HG02678 (cell line): ENCODE measurements at regions not wholly inside any gene's neighbourhood (a gene's known extent, or its start where the extent isn't known, plus 50 kb on each side); places are given as distances from the start of the nearest gene placed in this dataset.

Experiments used
- ATAC-seq: cut with Tn5 transposase; IDR thresholded peaks from one replicate; pipeline ENCODE4 v1.9.1; 2021; ENCODE audit warnings: mild to moderate bottlenecking, moderate library complexity; ENCODE audit not compliant: unreplicated experiment

DNA sequence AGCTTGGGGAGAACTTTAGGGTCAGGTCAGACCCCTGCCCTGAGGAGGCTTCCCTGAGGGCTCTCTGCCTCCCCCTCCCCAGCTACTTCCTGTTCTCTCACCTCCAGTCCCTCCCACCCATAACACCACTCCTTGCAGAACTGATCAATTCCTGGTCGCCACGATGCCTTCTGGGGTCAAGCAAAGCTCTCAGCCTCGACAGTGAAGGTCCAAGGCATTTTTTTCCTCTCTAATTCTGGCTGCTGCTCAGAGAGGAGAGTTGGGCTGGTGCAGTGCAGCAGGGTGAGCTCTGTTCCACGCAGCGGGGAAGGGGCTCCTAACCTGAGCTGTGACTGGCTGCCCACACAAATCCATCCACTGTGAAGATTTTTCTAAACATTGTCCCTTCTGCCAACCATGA is 628.4 kb downstream of the BRD1 start:
- ATAC-seq = no peak

DNA sequence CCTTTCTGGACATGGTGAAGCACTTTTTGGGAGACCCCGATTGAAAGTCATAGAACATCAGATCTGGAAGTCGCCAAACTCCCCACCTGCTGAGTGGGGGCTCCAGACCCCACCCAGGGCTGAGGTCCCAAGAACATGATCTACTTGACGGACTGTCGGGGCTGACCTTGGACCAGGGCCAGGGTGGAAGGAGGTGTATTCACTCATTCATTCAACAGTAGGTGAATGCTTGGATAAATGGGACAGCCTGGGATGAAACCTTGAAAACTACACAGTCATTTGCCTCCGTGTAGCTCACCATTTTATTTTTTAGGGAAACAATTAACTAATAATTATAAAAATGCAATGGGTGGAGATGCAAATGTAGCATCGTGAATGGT is 629.0 kb downstream of the BRD1 start:
- no peak for ATAC-seq

DNA sequence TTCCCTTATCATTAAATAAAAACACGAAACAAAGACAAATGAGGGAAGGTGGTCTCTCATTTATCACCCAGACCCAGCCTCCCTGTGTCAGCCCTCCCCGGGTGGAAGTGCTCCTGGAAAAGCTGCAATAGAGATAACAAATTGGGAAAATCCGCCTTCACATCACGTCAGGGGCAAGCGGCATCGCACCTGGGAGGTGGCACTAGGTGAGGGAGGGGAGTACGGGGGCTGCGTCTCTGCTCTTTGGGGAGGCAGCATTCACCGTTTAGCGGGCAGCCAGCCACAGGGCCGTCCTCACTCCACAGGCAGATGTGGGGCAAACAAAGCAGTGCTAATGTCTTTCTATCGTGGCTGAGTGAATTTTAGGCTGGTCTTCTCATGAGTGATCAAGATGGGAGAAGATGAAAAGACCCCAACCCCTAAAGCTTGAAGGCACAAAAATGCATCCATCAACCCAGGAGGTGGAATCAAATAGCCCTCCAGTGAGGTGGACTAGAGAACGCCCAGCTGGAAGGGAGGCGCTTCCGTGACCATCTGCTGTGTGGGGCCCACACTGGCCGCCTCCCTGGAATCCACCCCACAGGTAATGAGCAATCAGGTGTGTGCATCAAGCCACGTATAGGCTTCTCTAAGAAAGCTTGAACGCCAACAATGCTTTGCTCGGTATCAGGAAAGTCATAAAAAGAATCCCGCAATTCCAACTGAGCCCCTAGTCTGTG is 629.5 kb downstream of the BRD1 start:
- ATAC-seq = no peak

DNA sequence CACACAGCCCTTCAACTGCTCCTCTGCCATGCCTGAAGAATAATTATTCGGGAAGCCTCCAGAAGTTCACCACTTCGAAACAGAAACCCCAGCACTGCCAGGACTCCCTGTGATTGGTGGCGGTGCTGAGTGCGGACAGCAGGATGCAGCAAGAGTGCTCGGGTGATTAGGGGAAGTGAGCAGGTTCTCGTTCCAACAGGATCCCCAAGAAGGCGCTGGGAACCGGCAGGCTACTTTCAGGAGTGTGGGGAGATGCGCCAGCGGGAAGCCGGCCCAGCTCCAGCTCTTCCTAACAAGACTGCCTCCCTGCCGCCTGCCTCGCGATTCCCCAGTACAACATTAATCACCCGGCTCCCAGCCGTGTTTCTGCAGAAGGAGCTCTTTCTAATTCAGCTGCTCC is 630.2 kb downstream of the BRD1 start:
- no peak for ATAC-seq

DNA sequence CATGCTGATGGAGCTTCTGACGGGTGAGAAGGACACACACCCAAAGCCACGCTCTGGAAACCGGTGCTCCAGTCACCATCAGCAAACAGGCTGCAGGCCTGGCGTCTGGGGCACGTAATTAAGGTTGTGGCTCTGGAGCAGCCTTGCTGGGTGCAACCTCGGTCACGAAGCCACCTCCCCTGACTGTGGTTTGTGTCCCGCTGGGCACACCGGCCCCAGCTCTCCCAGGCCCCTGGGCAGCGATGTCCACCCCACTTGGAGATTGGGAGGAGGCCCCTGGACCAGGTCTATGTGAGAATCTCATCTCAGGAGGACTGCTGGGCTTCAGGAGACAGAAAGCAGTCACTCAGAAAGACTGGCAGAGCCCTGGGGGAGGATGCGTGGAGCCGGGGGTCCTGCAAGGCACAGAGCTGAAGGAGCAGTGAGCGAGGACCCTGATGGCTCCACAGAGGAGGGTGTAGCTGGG is 631.6 kb downstream of the BRD1 start:
- ATAC-seq = no peak

DNA sequence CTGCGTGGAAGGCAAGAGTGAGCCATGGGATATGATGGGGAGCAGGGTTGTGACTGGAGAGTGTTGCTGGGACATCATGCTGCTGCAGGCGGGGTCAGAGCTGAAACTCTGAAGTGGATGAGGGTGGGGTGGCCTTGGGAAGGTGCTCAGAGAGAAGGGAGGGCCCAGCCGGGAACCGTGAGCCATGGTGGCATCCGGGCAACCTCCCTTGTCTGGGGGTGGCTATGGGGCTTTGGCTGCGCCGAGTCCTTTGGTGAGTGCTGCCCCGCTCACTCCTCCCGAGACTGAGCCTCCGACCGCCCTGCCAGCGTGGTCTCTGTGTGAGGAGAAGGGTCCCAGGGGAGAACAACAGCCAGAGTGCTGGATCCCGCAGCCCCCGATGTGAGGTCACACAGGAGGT is 632.0 kb downstream of the BRD1 start:
- ATAC-seq = no peak

DNA sequence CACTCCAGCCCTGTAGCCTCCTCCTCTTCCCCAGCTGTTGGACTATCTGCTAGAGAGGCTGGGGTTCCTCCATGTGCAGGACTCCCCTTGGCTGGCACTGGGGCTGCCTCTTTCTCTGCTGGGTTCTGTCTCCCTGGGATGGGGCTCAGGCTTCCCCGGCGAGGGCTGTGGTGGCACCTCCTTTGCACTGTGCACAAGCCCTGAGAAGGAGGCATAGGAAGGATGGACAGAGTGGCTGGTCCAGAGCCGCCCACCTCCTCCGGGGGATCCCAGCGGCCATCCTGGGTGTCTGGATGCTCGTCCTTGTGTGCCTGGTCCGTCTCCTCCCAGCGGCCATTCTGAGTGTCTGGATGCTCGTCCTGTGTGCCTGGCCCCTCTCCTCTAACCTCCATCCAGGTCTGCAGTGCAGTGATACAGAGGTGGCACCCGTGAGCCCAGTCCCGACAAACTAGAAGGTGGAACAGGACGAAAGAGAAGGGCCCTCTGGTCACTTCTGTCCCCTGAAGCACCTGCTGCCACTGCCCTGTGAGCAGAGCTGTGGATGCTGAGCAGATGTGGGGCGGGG is 633.7 kb downstream of the BRD1 start:
- no peak for ATAC-seq

DNA sequence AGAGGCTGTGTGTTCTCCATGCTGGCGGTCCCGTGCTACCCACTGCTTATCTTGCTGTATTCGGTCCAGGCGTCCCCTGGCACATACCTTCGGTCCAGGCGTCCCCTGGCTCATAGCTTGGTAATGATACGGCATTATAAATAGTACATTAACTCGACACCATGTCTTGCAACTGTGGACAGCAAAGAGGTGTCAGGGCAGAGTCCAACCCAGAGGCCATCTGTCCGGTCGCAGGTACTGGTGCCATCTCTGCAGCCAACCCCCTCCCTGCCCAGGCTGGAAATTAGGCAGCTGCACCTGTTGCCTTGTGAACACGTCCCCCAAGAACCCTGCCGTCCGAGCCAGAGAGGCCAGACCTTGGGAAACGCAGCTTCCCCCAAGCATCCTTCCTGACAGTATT is 634.3 kb downstream of the BRD1 start:
- ATAC-seq = no peak

DNA sequence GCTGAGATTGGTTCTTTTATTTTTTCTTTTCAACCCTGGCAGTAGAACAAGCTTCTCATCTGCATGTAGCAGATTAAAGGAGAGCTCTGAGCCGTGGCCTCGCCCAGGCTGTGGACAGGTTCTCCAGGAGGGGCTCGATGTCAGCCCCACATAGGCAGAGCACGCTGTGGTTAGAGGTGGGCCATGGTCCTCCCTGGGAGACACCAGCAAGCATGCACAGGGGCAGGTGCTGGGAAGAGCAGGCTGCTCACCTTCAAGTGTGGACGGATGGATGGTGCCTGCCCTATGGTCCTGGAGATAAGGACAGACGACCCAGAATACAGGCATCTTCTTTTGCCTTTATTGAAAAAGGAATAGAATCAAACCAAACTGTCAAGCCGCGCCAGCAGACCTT is 634.8 kb downstream of the BRD1 start:
- no peak for ATAC-seq

DNA sequence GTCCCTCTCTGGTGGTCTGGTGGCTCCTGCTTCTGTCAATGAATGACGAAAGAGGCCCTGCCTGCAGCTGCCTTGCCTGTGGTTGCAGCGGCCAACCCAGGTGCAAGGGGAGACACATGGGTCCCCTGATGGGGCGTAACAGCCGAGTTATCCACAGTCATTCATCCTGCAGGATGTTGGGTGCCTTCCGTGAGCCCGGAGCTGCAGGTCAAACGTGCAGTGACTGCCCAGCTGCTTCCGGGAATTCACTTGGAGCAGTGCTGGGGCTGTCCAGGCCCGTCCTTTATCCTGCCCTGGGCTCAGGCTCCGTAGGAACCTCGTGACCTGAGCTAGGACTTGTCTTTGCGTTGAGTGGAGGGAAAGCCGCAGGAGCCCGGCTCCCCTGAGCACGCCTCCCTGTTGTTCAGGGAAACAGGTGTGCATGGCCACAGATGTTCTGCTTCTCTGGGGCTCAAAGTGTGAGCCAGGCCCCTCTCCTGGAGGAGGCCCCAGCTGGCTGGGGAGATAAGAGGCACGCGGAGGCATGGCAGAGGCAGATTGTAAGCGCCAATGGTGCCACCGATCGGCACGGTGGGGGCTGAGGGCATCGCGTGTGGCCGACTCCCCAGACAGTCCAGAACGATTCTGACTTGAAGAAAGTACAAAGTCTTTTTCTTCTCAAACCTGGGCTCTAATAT is 635.4 kb downstream of the BRD1 start:
- no peak for ATAC-seq

DNA sequence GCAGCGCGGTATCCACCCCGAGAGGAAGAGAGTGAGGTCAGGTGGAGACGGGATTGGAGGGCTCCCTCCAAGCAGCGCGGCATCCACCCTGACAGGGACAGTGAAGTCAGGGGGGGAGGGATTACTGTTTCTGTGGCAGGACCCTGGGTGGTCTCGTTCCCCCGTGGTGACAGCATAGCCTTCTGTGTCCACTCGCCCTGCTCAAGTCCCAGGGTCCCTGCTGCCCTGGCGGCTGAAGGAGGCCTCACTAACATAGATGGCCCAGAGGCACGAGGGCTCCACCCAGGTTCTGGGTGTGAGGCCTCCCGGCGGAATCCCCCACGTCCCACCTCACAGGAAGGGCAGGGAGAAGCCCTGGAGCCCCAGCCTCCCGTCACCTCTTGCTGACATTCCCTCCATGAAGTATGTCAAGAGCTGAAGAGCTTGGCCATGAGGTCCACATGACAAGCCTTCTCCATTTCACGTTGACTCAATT is 636.1 kb downstream of the BRD1 start:
- ATAC-seq = no peak

DNA sequence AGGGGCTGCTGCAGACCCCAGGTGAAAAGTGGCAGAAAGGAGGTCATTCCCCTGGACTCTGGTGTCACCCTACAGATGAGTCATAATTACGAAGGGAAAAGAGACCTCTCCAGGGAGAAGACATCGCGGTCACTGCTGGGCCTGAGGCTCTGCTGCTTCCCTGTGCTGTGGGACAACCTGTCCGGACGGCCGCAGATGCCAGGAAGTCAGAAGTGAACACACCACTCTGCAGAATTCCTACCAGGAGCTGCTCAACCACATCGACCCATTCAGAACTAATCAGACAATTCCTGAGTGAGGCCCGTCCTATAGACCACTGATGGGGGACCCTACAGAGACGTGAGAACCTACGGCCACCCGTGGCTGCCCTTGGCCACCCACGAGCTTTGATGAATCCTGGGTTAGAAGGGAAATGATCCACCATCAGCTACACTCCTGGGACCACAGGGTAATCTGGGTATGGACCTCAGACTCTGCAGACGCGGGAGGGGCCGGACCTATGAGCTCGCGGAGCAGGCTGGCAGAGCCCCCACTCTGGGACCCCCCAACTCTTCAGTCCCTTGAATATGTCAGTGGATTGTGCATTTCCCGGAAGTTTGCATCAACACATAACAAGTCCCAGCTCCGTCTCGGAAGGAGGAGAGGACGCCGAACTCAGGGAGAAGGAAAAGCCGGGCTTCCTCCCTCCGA is 636.7 kb downstream of the BRD1 start:
- ATAC-seq = no peak

DNA sequence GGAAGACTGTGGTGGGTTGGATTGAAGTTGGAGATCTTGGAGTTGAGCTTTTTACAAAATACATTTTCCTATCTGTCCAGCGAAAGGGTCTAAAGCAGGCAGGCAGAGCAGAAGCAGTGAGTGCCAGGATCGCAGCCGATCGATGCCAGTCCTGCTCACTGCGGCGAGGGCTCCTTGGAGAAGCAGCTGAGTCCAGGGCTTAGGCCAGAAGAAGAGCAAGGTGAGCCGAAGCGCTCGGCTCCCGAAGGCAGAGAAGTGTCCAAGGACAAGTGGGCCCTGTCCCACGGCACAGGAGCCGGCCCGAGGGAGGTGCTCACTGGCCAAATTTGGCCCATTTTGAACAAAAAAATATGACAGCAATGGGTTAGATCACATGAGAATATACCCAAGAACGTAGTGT is 637.8 kb downstream of the BRD1 start:
- ATAC-seq = no peak

DNA sequence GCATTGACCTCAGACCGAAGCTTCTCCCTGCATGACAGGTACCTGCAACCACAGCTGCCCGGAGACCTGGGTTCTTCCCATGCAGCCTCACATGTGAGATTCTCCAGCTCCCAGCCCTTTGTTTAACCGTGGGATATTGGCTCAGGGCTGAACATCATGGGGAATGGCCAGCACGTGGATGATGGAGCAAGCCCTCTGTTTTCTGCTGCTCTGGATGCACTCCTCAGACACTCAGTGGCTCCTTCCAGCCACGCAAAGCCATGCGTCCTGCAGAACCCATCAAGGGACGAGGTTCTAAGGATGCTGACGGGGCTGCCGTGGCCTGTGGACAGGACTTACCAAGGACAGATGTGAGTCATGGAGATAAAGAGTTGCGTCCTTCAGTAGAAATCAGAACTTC is 639.1 kb downstream of the BRD1 start:
- no peak for ATAC-seq

DNA sequence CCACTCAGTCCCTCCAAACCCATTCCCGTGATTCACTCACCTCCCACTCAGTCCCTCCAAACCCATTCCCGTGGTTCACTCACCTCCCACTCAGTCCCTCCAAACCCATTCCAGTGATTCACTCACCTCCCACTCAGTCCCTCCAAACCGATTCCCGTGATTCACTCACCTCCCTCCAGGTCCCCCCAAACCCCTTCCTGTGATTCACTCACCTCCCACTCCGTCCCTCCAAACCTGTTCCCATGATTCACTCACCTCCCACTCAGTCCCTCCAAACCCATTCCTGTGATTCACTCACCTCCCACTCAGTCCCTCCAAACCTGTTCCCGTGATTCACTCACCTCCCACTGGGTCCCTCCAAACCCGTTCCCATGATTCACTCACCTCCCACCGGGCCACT is 639.6 kb downstream of the BRD1 start:
- no peak for ATAC-seq

DNA sequence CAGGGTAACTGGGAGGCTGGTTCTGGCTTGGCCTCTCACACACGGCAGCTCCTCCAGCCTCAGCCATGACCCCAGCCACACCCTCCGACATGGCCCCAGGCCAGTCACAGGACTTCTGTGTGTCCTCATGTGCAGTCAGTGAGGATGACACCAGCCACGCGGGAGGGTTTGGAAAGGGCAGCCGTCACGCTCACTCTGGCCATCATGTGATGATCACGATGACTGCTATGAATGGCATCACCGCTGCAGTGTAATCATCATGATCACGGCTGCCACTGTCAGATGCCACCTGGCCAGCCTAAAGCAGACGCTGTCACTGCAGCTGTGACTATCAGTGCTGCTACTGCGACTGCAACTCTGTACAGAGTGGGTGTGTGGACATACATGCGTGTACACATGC is 640.9 kb downstream of the BRD1 start:
- no peak for ATAC-seq

DNA sequence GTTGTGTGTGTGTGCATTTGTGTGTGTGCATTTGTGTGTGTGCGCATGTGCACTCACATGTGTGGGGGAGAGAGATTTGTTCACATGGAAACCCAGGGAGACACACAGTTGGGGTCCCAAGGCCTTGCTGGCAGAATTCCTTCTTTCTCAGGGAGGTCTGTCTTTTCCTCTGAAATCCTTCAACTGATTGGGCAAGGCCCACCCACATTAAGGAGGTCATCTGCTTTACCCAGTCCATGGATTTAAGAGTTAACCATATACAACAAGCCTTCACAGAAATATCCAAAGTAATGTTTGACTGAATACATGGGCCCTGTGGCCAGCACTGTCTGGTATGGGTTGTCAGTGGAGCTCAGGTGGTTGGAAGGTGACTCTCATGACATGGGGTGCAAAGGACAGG is 641.4 kb downstream of the BRD1 start:
- ATAC-seq = no peak

DNA sequence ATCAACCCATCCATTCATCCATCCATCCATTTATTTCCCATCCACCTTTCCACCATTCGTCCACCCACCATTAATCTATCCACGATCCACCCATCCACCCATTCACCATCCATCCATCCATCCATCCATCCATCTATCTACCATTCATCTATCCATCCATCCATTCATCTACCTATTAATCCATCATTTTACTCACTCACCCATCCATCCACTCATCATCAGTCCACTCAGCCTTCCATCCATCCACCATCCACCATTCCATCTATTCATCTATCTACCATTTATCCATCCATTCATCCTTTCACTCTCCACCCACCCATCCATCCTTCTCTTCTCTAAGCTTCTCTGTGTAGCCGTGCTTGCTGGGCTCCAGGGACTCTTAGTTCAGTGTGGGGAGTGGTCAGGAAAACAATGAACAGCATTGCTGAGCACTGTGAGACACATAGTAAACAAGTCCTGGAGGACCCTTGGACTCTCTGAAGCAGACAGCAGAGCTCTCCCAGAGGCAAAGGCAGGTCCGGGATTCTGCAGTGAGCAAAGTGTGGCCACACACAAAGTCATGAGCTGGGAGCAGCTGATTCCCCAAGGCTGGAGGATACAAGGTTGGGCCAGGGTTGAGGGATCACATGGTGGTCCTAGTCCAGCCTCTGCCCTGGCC is 642.2 kb downstream of the BRD1 start:
- no peak for ATAC-seq

DNA sequence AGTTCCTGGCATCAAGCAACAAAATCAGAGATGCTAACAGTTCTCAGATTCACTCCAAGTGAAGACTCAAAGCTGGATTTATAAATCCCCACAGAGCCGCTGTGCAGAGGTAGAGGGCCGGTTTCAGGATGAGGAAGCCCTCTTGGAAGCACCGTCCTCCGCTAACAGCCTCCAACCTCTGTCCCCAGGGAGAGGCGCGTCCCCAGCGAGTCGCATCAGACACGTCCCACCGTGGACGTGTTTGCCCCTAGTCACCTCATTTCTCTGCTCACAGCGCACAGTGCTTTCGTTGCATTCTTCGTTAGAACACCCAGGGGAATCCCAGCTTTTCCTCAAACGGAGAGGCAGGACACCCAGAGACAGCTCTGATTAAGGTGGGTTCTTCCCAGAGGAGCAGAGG is 642.9 kb downstream of the BRD1 start:
- ATAC-seq = no peak

DNA sequence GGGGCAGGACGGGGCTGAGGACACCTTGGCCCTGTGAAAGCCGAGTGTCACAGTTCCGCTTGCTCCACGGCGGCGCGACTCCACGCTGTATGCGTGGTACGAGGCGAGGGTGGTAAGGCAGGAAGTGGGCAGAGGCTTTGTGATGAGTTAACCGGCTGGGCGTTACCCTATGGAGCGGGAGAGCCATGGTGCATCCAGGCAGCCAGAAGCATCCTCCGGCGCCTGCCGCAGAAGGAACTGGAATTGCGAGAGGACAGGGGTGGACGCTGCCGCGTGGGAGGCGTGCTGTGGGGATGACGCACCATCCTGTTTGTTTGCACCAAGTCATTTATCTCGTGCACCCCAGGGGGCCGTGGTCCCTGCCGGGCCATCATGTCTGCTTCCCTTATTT is 643.9 kb downstream of the BRD1 start:
- ATAC-seq = no peak

DNA sequence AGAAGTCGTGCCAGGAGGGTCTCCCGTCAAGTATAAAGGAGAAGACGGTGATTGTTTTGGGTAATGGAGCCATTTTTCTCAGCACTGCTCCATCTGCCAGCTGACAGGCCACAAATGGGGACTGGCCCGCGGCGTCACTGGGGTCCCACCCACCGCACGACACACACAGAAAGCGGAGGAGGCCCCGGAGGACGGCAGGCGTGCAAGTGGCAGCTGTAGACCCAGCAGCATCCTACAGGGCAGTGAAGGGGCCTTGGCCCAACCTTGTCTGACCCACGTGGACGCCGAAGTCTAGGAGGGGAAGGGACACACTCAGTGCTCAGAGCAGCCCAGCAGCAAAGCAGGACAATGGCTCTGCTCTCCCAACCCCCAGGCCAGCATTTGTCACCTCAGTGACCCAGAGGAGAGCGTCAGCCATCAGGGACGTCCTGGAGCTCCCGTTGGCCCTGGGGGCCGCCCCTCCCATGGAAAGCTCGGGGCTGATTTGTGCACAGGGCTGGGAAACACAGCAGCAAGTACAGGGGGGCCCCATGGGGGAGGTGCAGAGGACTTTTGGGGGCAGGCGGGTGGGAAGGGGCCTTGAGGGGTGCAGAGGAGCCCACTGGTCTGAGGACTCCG is 644.4 kb downstream of the BRD1 start:
- ATAC-seq = no peak
